Activated T-cell treated with anti-CD3 and anti-CD28 coated beads, Interleukin-2, amount 50 U/mL, for 24 hours (primary cell): ENCODE measurements at regions not wholly inside any gene's neighbourhood (a gene's known extent, or its start where the extent isn't known, plus 50 kb on each side); places are given as distances from the start of the nearest gene placed in this dataset.
"Not testable (repeated sequence)": the region's sequence is repeated elsewhere in the genome, so short reads cannot be mapped to it uniquely, and the experiment has no call there.

Source experiments
- DNase-seq: peaks from one replicate; pipeline ENCODE4 v3.0.0-alpha.2; 2020
- H3K27ac Mint-ChIP-seq: 2 replicates; pipeline ENCODE4 v1.8.0; 2020; ENCODE audit warnings: mild to moderate bottlenecking, mixed read lengths
- H3K27me3 Mint-ChIP-seq: 2 replicates; pipeline ENCODE4 v1.8.0; 2020; ENCODE audit warnings: mixed read lengths
- H3K36me3 Mint-ChIP-seq: 2 replicates; pipeline ENCODE4 v1.8.0; 2020; ENCODE audit warnings: low read depth, mixed read lengths
- H3K4me1 Mint-ChIP-seq: 2 replicates; pipeline ENCODE4 v1.8.0; 2020; ENCODE audit warnings: low read depth, mixed read lengths
- H3K4me3 Mint-ChIP-seq: 2 replicates; pipeline ENCODE4 v1.8.0; 2020; ENCODE audit warnings: mild to moderate bottlenecking, moderate library complexity, mixed read lengths
- H3K9me3 Mint-ChIP-seq: 2 replicates; pipeline ENCODE4 v1.8.0; 2020; ENCODE audit warnings: mixed read lengths

DNA sequence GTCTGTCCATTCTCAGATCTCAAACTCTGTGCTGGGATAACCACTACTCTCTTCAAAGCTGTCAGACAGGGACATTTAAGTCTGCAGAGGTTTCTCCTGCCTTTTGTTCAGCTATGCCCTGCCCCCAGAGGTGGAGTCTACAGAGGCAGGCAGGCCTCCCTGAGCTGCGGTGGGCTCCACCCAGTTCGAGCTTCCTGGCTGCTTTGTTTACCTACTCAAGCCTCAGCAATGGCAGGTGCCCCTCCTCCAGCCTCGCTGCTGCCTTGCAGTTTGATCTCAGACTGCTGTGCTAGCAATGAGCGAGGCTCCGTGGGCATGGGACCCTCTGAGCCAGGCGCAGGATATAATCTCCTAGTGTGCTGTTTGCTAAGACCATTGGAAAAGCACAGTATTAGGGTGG, 53.1 kb upstream of the HUNK start:
- not testable (repeated sequence) for DNase-seq, H3K4me3 Mint-ChIP-seq, H3K4me1 Mint-ChIP-seq, H3K9me3 Mint-ChIP-seq, H3K27ac Mint-ChIP-seq, H3K36me3 Mint-ChIP-seq
- H3K27me3 Mint-ChIP-seq = peaks cover 31% of the 10 kb centered on the region

DNA sequence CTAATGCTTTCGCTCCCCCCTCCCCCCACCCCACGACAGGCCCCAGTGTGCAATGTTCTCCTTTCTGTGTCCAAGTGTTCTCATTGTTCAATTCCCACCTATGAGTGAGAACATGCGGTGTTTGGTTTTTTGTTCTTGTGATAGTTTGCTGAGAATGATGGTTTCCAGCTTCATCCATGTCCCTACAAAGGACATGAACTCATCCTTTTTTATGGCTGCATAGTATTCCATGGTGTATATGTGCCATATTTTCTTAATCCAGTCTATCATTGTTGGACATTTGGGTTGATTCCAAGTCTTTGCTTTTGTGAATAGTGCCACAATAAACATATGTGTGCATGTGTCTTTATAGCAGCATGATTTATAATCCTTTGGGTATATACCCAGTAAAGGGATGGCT, 58.5 kb upstream of the HUNK start:
- not testable (repeated sequence) for H3K36me3 Mint-ChIP-seq, DNase-seq, H3K4me3 Mint-ChIP-seq, H3K9me3 Mint-ChIP-seq, H3K4me1 Mint-ChIP-seq, H3K27ac Mint-ChIP-seq
- H3K27me3 Mint-ChIP-seq = peaks cover 12% of the 10 kb centered on the region

DNA sequence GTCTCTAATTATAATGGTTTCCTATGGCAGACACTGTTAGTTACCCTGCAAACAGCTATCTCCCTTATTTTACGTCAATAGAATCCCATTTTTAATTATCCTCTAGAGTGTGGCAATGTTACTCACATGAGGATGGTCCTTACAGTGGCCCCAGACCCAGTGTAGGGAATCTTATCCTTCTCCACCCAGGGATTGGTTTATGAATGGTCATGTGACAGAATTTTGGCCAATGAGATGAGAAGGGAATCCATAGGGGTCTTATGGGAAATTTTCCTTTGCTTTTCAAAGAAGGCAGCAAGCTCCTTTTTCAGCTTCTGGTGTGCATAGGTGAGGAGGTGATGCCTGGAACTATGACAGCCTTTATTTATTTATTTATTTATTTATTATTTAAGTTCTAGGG, 59.0 kb upstream of the HUNK start:
- Mint-ChIP-seq H3K4me1 (no peaks in the 10 kb centered on the region), H3K27ac (no peak overlapping the region), H3K4me3 (no peak overlapping the region), H3K36me3 (no peaks in the 10 kb centered on the region), H3K27me3 (peaks cover 8% of the 10 kb centered on the region), H3K9me3 (peaks cover 2% of the 10 kb centered on the region)
- no peak for DNase-seq

DNA sequence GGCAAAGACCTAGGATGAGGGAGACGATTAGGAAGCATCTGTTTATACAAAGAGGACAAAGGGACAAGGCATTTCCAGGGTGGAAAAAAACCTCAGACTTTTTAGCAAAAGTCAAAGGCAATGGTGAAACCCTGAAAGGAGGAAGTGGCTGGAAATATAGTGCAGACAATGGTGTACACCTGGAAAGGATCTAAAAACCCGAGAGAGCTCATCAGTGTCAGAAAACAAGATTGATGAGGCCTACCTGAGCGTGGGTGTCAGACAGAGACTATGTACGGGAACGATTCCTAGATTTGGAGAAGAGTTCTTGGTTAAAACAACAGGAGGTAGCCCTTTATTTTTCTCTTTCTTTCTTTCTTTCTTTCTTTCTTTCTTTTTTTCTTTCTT, 68.8 kb upstream of the HUNK start:
- no peaks in the 10 kb centered on the region for H3K9me3 Mint-ChIP-seq
- no peak overlapping the region for H3K27ac Mint-ChIP-seq
- no peaks in the 10 kb centered on the region for H3K36me3 Mint-ChIP-seq
- peaks cover 29% of the 10 kb centered on the region for H3K27me3 Mint-ChIP-seq
- H3K4me1 Mint-ChIP-seq = no peaks in the 10 kb centered on the region
- no peak for DNase-seq
- H3K4me3 Mint-ChIP-seq = no peak overlapping the region

DNA sequence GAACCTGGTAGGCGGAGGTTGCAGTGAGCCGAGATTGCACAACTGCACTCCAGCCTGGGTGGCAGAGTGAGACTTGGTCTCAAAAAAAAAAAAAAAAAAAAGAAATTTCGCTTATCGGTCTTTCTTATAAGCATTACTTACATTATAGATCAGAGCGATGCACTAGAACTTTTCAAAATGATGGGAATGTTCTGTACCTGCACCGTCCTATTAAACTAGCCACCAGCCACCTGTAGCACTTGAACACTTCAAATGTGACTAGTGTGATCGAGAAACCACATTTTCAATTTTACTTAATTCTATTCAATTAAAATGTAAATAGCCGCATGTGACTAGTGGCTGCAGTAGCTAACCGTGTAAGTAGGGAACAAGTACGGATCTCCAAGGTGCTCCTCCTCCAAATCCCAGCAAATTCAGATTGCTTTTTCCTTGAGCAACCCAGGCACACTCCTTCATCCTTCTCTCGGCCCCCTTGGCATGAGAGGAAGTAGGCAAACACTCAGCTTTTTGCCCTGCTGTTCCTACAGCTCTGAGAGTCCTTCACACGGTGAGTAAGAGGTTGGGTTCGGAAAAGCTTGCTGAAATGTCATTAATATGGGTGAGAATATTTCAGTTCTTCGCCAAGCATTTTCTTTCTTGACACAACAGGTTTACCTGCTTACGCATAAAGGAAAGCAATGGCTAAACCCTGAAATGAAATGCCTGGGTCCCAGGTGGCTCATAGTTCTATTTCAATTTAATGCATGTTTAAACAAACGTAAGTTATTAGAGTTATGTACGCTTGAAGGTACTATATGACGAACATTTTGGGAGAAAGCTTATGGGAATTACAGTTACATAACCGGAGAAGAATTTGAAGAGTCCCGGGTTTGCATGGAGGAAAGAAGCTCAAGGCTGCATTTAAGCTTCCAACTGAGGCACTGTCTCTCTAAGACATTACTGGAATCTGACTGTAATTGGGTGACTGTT, 69.5 kb upstream of the HUNK start:
- H3K36me3 Mint-ChIP-seq = no peaks in the 10 kb centered on the region

DNA sequence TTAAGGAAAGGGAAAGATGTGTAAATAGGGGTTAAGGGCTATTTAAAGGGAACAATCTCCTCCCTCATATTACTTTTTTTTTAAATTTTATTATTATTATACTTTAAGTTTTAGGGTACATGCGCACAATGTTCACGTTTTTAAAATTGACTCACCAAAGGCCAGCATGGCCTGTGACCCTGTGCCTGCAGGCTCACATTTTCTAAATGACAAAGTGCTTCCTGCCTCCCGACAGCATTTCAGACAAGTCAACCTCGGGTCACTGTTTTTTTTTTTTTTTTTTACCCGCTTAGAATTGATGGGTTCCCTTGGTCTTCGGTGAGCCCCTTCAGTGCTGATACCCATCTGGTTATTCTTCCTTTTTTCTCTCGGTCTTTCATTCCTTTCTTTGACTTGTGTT, 70.4 kb upstream of the SCAF4 start:
- H3K27ac Mint-ChIP-seq = no peak overlapping the region
- peaks cover 36% of the 10 kb centered on the region for H3K27me3 Mint-ChIP-seq
- no peaks in the 10 kb centered on the region for H3K36me3 Mint-ChIP-seq
- H3K9me3 Mint-ChIP-seq = no peaks in the 10 kb centered on the region
- H3K4me1 Mint-ChIP-seq = no peaks in the 10 kb centered on the region
- no peak for DNase-seq
- H3K4me3 Mint-ChIP-seq = no peak overlapping the region

More for the DNA sequence above, 69.5 kb upstream of the HUNK start:
- H3K4me3 Mint-ChIP-seq = no peak overlapping the region
- no peak overlapping the region for H3K27ac Mint-ChIP-seq
- H3K27me3 Mint-ChIP-seq = peaks cover 33% of the 10 kb centered on the region
- no peaks in the 10 kb centered on the region for H3K4me1 Mint-ChIP-seq
- no peaks in the 10 kb centered on the region for H3K9me3 Mint-ChIP-seq
- DNase-seq = no peak

DNA sequence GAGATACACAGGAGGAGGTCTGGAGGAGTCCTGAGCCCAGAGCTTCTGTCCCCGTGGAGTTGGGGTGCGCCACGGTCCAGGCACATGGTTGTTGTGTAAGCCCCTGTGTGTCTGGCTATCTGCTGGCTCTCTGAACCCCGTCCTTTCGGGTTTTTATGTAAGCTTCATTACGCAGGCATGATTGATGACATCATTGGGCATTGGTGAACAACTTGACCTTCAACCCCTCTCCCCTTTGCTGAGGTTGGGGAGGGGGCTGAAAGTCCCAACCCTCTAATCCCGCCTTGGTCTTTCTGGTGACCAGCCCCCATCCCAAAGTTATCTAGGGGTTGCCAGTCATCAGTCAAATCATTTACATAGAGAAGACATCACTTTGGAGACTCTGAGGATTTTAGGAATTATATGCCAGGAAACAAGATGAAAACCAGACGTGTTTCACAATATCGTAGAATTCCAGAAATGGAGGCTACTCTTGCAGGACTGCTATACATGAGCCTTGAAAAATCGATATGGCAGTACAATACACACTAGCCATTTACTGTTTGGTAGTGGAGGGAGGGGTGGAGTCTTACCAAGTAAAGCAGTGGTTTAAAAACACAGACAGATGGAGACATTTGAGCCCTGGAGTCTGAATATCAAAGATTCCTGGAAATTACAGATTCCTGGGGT, 69.8 kb upstream of the SCAF4 start:
- Mint-ChIP-seq H3K4me1 (no peaks in the 10 kb centered on the region), H3K9me3 (no peaks in the 10 kb centered on the region), H3K4me3 (no peak overlapping the region), H3K27ac (no peak overlapping the region), H3K36me3 (no peaks in the 10 kb centered on the region), H3K27me3 (peaks cover 40% of the 10 kb centered on the region)
- no peak for DNase-seq

DNA sequence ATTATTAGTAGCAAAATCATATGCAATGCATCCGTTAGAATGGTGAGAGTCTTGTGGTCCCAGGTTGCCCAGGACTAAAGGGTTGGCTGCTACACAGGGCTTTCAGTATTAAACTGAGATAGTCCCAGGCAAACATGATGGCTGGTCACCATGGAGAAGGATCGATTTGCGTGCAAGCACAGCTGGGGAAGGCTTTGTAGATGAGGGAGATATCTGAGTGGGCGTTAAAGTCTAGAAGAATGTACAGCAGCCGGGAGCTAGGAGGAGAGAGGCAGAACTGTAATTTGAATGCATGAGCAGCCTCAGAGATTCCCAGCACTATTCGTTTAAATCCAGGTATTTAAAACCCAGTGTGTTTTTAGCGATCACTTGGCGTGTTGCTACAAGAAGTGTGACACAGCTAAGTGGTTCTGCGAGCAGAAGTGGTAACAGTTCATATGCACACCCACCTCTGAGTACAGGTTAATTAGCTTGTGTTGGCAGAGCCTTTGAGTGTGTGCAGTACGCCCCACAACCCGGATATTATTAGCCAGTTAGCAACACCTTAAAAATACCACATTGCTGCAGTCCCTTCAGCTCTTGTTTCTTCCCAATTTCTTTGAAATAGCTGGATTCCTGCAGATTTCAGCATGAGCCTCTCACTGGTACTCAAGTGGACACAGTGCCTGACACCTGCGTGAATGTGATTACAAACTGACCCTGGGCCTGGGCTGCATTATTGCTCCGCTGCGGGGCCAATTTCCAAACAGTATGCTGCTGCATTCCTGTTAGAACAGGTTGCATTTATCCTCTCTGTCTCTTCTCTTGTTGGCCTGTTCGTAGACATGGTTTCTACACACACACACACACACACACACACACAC, 67.2 kb upstream of the SCAF4 start:
- no peaks in the 10 kb centered on the region for H3K4me1 Mint-ChIP-seq
- H3K9me3 Mint-ChIP-seq = no peaks in the 10 kb centered on the region
- no peak for DNase-seq
- peaks cover 47% of the 10 kb centered on the region for H3K27me3 Mint-ChIP-seq
- H3K36me3 Mint-ChIP-seq = no peaks in the 10 kb centered on the region
- no peak overlapping the region for H3K4me3 Mint-ChIP-seq
- no peak overlapping the region for H3K27ac Mint-ChIP-seq

DNA sequence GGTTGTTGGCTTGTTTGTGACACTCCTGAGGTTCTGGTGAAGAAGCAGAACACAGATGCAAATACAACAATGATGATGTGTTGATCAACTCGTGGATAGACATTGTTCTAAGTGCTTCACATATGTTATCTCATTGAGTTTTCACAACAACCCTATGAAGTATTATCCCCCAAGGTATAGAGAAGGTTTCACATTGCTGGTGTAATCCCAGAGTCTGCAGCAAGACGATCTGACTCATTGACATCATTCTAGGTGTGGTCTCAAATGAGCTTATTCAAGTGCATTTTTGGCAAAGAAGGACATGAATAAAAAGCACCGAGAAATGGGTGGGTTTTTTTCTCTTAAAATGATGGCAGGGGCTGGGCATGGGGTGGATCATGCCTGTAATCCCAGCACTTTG, 64.1 kb upstream of the SCAF4 start:
- no peak for DNase-seq
- peaks cover 28% of the 10 kb centered on the region for H3K27me3 Mint-ChIP-seq
- H3K4me3 Mint-ChIP-seq = no peak overlapping the region

DNA sequence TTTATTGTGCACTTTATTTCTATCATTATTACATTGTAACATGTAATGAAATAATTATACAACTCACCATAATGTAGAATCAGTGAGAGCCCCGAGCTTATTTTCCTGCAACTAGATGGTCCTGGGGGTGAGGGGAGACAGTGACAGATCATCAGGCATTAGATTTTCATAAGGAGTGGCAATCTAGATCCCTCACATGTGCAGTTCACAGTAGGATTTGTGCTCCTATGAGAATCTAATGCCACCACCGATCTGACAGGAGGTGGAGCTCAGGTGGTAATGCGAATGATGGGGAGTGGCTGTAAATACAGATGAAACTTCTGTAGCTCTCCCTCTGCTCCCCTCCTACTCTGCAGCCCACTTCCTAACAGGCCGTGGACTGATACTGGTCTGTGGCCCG, 58.5 kb upstream of the SCAF4 start:
- DNase-seq, H3K9me3 Mint-ChIP-seq, H3K27me3 Mint-ChIP-seq, H3K4me1 Mint-ChIP-seq, H3K4me3 Mint-ChIP-seq, H3K27ac Mint-ChIP-seq, H3K36me3 Mint-ChIP-seq: not testable (repeated sequence)

More for the DNA sequence above, 64.1 kb upstream of the SCAF4 start:
- H3K27ac Mint-ChIP-seq = no peak overlapping the region
- H3K4me1 Mint-ChIP-seq = no peaks in the 10 kb centered on the region
- no peaks in the 10 kb centered on the region for H3K36me3 Mint-ChIP-seq
- H3K9me3 Mint-ChIP-seq = no peaks in the 10 kb centered on the region

DNA sequence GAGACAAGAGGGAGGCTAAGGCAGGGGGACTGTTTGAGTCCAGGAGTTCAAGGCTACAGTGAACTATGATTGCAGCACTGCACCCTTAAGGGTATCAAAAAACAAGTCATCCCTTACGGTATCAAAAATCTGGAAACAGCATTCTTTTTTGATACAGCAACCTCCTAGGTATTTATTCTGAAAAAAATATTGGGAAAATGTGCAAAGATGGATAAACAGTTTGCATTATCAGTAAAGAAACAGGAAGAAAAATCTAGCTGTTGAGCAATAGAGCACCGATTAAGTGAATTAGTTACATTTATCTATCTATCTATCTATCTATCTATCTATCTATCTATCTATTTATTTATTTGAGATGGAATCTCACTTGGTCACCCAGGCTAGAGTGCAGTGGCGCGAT, 56.7 kb upstream of the SCAF4 start:
- no peaks in the 10 kb centered on the region for H3K36me3 Mint-ChIP-seq
- H3K27me3 Mint-ChIP-seq = no peaks in the 10 kb centered on the region
- H3K4me3 Mint-ChIP-seq = no peak overlapping the region
- peaks cover 3% of the 10 kb centered on the region for H3K4me1 Mint-ChIP-seq
- no peak for DNase-seq
- no peaks in the 10 kb centered on the region for H3K9me3 Mint-ChIP-seq
- H3K27ac Mint-ChIP-seq = no peak overlapping the region

DNA sequence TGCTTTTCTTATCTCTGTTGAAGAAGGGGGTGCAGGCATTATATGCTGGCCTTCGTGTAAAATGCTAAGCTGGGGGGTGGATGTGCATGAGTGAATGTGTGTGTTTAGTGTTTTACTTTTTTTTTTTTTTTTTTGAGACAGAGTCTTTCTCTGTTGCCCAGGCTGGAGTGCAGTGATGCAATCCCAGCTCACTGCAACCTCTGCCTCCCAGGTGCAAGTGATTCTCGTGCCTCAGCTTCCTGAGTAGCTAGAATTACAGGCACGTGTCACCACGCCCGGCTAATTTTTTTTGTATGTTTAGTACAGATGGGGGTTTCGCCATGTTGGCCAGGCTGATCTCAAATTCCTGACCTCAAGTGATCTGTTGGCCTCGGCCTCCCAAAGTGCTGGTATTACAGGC, 55.8 kb upstream of the SCAF4 start:
- not testable (repeated sequence) for H3K36me3 Mint-ChIP-seq, H3K9me3 Mint-ChIP-seq, DNase-seq, H3K4me3 Mint-ChIP-seq, H3K27me3 Mint-ChIP-seq, H3K27ac Mint-ChIP-seq, H3K4me1 Mint-ChIP-seq

DNA sequence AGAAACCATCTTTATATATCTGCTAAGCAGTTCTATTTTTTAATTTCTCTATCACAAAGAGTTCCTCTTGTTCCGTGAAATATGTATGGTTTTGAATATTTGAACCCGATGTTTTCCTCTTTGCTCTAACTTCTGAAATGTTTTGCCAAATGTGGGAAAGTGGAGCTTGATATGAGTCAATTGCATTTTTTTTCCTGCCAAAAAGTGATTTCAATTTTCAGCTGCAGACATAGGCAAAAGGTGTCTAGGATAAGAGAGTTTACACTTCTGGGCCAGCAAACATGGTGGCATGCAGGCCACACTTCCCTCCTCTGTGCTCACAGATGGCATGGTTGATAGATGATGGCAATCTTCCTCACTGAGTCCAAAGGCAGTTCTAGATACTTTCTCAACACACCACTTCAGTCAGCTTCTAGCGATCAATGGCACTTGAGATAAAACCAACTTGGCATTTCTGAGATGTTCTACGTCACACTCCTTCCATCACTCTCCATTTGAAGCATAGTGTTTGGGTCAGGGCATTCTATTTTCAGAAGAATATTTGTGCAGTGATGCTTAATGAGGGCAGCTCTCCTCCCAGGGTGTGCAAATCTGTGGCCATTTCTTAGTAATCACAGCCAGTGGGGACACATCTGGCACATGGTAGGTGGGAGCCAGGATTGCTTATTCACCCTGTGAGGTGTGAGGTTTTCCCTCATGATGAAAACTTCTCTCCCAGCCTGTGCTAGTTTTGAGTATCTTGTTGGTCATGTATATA, 54.4 kb upstream of the SCAF4 start:
- DNase-seq = no peak
- Mint-ChIP-seq H3K4me3 (no peak overlapping the region), H3K36me3 (no peaks in the 10 kb centered on the region), H3K4me1 (peaks cover 3% of the 10 kb centered on the region), H3K27ac (no peak overlapping the region), H3K27me3 (peaks cover 9% of the 10 kb centered on the region), H3K9me3 (no peaks in the 10 kb centered on the region)
